Activated naive CD4-positive, alpha-beta T cell (primary cell): ENCODE measurements at regions not wholly inside any gene's neighbourhood (a gene's known extent, or its start where the extent isn't known, plus 50 kb on each side); places are given as distances from the start of the nearest gene placed in this dataset.

Source experiments
- DNase-seq, 4 experiments: peaks; one replicate each; lab custom pipeline; 2025; lab: John Stamatoyannopoulos, UW

DNA sequence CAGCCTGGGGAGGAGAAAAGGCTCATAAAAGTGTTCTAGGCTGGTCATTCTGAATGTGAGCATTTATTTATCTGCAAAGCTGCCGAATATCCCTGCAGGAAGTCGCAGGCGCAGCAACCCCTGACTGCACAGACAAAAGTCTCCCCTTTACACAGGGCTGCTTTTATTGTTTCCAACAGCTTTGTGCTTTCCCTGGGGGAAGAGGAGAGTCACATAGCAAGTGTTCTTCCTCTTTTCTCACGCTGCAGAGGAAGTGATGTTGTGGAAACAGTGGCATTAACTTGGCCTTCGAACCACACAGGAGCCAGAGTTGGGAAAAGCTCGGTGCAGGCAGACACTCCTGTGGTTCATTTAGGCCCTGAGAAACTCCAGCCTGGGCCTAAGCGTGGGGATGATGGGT lies 81.5 kb upstream of the BCOR start:
- DNase-seq, result no peak

DNA sequence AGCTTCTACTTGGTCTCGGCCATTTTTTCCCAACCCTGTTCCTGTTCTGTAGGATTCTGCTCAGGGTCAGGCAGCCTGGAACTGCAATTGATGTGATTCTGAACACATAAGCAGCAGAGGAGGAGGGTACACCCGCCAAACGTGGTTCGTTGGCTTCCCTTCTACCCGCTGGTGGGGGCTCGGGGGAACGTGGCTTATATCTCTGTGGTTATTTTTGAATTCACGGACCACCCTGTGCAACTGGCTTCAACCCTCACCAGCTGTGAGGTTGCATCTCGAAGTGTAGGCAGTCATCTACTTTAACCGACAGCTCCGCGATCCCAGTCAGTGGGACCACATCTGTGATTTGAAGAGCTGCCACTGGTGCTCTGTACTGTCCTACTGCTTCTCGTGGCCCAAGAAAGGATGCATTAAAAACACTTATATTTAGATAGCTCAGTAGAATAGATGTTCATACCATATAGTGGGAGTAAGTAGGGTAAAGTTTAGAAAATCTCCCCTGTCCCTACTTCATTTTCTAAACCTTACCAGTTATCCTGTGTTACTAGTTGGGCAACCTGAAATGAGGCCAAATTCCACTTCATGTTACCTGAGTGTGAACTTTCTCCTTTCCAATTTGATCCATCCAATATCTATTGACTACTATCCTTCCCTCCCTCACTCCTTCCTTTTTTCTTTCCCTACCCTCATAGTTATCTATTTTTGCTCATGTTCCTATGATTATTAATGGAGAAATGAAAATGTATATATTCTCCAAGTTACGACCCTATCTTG lies 80.4 kb upstream of the BCOR start:
- DNase-seq, result no peak

DNA sequence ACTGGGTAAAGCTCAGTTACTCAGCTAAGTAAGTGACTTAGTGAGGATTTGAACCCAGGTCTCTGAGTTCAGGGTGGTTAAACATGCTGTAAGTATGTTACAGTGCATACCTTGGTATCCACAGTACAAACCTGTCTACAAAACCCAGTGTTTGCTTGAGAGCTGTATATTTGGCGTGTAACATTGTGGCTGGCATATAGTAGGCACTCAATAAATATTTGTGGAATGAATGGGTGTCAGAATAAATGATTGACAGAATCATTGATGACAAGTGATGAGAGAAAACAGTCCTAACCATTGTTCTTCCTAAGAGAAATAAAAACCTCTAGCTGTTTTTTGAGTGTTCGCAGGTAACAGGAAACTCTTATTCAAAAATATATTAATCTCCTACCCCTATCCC lies 79.7 kb upstream of the BCOR start:
- no peak for DNase-seq

DNA sequence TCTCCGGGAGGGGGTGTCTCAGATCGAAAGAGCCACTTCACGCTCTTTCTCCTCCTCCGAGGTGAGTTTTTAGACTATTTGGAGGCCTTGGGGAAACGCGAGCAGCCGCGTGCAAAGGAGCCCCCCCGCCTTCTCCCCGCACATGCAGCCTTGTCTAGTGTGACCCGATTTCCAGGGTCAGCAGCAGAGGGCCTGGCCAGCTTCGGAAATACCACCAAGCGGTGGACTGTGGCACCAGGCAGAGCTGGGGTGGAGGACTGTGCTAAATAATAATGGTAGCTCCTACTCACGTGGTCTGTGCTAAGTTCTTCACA lies 79.3 kb upstream of the BCOR start:
- DNase-seq, result no peak

DNA sequence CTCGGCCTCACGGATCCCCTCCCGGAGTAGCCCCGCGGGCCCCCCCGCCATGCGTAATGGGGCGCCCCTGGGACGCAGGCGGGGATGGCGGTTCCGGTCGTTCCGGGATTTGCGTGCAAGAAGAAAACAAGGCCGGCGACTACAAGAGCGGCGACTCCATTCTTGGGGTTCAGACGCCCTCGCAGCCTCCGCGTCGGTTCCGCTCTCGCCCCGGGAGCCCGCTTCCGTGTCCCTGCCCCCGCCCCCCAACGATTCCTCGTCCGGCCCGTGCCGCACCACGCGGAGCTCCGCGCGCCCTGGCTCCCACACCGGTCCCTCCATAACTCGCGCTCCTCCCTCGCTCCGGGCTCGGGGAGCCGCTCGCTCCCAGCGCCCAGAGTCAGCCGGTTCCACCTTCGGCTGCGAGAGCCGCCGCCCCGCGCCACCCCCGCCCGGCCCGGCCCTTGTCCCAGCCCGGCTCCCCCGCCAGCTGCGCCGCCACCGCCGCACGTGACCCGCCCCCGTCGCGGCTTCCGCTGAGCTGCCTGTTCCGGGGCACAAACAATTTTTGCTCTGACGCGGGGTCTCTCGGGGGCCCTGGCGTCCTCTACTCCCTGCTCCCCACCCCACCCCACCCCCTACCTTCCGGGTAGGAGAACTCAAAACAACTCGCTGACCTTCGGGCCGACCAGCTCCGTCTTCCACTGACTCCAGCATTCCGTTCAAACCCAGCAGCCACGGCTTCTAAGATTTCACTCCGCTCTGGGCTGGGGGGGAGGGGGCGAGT lies 78.8 kb upstream of the BCOR start:
- peak; percentile 41 to 82 (median 65) for DNase-seq

DNA sequence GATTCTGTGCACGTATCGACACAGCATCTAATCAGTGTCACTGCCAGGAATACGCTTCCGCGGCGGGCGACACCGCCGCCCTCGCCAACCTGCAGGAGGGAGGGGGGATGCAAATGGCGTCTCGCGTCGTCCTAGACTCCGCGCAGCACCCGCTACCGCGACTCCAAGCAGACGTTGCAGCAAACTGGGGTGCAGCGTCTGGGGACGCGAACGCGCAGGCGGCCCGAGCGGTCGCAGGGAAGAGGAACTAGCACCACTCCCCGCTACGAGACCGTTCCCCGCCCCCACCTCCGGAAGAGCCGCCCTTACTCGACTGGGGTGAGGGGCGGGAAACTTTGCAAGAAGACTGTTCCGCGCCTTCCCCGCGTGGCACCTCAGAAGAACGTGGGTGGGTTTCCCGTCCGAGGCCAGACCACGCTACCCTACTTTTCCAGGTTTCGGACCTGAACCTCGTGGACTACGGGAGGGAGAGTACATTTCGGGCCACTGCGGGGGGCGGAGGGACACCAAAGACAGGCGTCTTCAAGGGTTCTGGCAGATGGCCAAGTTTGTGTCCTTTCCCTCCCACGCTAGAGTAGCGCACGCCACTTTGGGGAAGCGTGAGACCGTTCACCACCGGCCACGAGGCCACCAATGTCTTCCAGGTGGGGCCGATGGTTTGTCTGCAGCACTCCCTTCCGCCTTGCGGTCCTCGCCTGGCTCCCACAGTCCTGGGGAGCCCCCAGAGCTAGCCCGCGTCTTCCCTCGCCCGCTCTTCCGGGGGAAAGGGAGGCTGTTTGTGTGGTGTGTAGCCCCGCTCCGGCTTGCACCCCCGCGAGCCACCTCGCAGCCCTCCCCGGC lies 78.0 kb upstream of the BCOR start:
- DNase-seq, result peak; percentile 44 to 76 (median 60)

DNA sequence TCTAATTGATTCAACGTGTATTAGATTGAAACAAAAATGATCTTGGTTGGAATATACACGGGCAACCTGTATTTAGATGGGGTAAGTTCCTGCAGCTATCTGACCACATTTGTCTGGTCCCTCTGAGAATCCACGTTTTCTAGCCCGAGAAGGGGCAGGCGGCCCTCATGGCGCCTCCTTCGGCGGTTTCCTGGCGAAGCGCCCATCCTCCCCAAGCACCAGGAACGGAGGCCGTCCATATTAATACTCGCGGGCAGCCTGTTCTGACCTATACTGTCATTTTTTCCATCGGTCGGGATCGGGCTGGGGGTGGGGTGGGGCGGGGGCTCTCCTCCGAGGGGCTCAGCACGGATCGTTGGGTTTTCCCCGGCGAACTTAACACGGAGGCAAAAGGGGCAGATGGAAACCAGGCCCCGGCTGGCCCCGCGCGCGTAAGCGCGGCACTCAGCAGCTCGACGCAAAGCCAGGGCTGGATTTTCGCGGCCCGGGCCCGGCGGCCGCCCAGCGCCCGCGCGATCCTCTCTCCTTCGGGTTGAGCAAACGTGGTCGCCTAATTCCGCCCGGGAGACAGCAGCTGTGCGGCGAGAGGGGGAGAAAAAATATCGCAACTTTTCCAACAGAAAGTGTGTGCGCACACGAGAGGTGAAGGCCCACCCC lies 77.2 kb upstream of the BCOR start:
- peak in 2 of 4 experiments; percentile 20 to 32 for DNase-seq

DNA sequence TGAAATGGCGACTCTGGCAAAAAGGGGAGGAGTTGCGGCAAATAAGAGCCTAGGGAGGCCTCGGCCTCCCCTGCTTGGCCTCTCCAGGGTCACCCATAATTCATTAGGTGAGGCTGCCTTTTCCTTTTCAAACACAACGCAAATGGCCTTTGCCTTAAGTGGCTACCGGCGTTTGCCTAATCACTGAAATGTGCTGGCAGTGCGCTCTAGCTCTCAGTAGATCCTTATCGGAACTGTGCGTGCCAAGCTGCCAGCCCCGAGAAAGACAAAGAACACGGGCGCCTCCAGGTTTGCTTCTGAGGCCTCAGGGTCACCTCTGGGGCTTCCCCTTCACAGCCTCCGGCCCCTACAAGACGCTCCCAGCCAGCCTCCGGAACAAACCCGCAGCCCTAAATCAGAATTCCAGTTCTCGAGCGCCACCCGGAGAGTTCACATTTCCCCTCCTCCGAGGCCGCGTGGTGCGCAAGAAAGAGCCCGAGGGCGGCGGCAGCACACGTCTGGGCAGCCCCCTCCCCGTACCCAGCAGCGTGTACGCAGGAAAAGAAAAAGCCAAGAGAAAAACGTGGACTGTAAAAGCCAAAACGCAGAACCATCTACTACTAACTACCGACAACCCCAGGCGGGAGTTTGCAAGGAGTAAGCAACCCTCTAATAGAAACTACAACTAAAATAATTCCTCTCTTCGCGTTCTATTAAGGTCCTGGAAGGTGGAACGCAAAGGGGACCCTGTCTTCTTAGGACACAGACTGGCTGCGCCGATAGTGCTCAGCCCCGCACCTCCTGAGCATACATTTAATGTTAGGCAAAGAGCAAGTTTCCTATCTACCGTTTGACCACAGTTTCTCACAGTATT lies 76.5 kb upstream of the BCOR start:
- DNase-seq, result peak in 3 of 4 experiments; percentile 22 to 38 (median 34)

DNA sequence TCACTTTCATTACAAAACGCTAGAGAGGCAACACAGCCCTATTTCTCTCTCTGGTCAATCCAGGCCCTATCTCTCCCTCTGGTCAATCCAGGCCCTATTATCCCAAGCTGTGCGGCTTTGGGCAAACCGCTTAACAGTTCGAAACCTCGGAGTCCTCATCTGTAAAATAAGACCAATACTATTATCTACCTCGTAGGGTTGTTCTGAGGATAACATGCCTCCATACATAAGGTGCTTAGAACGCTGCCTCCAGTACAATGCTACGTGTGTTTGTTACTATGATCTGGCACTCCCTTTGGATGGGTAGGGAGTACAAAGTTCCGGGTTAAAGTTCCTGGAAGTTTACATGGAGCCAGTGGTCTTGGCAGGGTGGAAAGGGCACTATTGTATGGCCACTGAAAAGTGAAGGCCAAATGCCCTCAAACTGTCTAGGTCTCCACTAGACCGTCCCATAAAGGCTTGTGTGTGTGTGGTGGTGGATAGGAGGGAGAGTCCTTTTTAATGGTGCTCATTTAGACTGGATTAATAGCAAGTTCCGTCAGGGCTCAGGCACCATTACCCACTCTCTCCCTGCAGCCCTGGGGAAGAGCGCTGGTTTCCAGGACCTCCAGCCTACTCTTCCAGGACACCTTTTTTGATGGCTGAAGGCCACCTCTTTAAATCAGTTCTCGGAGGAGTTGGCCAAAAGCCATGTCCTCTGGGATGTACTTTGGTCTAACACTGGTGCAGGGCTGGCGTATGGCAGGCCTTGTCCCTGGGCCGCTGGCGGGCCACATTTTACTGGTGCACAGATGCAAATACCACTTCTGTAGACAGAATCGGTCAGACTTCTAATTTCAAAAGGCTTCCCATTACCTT lies 75.6 kb upstream of the BCOR start:
- DNase-seq, result no peak

DNA sequence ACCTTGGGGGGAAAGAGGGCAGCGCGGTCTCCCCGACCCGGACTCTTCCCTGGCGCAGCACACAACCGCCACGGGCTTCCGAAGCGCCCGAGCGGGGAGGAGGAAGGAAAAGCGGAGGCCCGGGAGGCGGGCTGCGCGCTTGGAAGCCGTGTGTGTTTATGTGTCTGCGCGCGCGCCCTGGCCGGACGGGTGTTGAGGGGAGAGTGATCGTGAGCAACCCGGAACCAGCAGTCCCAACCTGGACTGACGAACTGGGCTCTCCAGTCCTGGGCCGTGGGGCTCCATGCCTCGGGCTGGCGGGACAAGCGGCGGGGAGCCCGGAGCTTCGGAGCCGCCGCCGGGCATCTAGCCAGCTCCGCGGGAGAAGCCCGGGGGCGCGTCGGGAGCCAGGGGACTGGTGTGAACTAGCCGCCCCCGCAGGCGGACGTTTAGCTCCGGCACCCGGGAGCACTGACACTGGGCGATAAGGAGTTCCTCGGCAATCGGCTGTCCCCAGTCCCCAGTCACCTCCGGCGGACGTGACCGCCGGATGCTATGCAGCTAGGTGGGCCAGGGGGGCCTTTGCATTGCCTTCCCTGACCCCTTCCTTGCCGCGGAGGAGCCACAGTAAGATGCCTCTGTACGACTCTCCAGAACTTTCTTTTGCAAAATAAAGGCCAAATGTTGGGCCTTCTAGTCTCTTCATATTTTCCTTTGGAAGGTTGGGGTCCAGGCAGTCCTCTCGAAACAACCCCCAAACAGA lies 74.8 kb upstream of the BCOR start:
- DNase-seq, result no peak

DNA sequence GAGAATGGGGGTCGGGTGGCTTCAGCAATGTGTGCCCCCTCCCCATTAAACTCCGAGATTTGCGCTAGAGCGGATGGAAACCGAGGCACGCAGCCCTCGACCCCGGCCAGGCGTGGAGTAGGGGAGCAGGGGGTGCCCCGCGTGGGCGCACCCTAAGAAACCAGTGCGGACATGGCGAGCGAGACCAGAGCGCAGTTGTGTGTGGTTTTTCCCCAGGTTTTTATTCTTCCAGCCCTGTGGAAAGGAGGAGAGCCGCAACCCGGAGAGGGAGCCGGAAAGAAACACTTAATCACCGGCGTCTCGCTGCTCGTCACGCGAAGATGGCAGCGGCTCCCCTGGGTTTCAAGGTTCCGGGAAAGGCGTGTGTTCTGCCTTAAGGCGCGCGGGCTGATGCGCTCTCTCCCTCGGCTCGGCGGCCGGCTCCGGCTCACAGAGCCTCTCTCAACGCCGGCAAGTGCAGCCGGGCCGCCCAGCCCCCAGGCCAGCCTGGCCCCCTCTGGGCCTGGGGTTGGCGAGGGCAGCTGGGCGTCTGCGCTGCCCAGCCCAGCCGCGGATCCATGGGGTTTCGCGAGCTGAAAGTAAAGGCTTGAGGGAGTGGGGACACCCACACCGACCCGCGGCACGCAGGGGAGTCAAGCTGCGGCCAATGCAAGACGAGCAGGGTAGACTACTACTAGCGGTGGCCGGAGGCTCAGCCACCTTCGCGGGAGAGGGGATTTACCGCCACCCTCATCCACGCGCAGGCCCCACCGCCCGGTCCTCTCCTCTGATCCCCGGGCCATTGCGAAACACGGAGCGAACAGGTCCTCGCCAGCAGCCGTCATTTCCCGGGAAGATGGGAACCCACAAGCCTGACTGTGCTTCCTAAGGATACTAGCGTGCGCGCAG lies 74.0 kb upstream of the BCOR start:
- DNase-seq, result peak in 2 of 4 experiments; percentile 25 to 30

DNA sequence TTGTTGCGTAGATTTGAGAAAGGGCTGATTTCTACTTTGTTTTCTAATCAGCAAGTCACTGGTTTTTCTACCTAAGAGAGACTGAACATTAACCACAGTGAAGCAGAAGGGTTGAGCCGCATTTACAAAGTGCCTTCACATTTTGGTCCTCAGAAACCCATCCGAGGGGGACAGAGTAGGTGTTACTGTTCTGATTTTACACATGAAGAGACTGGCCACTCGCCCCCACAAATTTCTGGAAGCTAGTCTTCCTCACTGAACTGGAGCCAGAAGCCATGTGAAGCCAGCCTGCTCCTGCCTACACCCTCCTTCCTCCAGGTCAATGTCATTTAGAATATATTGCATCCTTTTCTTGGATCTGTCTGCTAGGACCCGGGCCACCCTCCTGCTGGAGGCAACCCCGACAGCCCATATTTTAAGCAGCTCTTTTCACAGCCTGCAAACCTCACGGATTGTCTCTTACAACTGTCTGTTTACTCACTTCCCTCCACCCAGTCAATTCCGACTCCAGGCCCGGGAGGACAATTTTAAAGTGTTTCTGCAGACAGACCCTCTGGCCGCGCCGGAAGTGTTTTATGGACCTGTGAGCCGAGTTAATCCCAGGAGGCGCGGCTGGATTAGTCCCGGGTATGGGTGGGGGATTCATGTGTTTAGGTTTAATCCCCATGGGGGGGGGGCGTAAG lies 73.2 kb upstream of the BCOR start:
- DNase-seq, result no peak

DNA sequence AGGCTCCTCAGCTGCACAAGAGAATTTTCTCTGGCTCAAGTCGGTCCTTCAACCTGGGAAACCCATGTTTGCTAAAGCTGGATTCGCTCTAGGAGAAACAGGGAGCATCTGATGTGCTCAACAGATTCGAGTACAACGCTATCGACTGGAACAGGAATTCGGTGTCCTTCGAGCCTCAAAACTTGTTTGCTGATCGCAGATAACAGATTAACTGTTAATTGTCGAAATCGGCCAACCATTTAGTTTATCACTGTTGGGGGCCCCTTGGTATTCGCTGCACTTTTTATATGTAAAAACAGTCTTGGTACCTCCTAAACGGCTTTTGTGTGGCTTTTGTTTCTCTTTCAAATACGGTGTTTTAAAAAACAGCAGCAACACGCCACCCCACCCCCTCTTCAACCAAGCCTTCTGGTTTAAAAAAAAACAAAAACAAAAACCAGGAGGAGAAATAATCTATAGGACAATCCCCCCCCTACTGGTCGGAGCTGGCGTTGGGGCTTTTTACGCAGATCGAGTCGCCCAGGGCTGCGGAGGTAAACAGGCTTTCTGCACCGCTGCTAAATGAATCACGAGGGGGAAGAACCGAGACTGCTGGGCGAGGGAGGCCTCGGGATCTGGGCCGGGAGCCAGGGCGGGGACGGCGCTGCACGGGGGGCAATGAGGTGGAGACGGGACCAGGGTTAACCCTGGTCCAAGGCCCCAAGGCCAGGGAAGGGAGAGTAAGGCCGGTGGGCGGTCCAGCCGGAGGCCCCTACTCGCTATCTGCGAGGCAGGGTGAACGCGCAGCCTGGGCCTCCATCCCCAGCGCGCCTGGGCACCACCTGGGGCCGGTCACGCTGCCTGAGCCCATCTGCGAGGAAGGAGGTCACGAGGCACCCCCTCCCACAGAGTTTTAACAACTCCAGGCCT lies 71.7 kb upstream of the BCOR start:
- peak; percentile 17 to 67 (median 50) for DNase-seq

DNA sequence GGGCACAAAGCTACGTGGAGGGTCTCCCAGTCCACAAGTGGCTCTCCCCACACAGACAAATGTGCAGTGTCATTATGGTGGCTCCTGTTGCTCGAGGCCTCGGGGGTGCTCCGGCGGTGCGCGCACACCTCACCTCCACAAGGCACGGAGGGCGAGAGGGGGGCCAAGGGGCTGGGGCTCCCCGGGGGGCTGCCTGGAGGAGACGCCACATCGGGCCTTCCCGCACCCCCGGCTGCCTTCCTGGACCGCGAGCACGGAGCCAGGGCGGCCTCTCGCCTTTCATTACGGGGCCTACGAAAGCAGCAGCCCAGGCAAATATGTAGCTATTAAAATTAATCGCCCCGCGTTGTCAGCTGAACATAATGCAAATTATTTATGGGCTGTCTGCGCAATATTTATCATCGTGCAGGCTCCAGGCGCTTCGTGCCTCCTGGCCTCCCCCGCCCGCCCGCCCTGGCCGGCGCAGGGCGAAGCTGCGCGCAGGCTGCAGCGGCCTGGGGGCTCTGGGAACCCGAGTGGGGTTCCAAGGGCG lies 70.8 kb upstream of the BCOR start:
- DNase-seq, result no peak

DNA sequence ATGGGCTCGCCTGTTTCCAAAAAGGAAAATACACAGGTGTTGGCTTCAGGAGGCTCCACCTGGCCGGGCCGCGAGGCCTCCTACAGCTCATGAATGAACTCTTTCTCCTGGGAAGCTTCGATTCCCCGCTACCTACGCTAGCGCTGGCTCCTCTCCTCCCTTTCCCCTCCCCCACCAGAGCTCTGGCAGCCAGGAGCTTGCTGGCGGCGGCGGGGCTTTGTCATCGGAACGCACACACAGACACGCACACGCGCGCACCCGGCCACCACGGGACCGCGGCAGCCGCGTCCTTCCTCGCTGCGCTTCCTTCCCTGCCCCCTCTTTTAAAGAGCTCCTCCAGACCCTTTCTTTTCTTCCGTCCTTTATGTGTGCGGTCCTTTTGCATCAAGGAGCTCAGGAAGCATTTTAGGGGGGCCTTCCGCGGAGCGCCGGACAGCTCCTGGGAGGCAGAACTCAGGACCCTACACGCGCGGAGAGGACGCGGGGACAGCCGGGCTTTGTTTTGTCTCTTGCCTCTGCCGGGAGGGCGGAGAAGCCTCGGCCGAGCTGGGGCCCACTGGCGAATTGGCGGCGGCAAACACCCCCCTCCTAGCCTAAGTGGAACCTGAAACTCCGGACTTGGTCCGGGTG lies 70.2 kb upstream of the BCOR start:
- no peak for DNase-seq

DNA sequence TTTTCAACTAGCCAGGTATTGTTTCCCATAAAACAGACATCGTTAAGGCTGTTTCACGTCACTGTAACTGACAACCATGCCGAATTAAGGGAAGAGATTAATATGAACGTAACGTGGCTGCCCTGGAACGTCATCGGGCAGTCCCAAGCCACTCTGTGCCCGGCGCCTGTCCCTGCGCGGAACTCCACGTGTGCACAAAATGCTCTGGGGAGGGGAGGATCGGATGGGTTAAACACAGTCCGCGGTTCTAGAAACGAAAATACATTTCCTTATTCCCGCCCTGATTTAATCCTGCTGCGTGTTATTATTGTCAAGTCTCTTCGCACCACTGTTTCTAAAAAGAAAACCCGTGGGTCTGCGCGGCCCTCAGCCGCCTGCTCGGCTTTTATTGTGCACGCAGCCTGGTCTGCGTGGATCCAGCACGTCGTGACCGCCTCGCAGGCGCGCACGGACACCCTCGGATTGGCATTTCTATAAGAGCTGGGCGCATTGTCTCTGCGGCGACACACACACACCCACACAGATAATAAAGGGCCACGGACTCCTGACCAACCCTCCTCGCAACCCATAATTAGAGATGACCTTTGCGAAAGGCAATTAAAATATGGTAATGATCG lies 69.6 kb upstream of the BCOR start:
- DNase-seq, result no peak
